ENCODE measurements at regions not wholly inside any gene's neighbourhood (a gene's known extent, or its start where the extent isn't known, plus 50 kb on each side); places are given as distances from the start of the nearest gene placed in this dataset.

- H3K27ac Mint-ChIP-seq, result no peak overlapping the region
- intact Hi-C loops (cut with micrococcal nuclease), result no loop called here
- H3K4me3 Mint-ChIP-seq, result no peak overlapping the region
- H3K9me3 Mint-ChIP-seq, result no peaks in the 10 kb centered on the region
- DNase-seq (no peak), ATAC-seq (ENCODE audit: low read depth) (no peak)
- no peak for TF ChIP-seq CTCF (IDR thresholded peaks at IDR 0.05)
- no peaks in the 10 kb centered on the region for H3K4me1 Mint-ChIP-seq
- ChIA-PET CTCF (no interaction called here), POLR2A (no interaction called here)
- peaks cover 2% of the 10 kb centered on the region for H3K27me3 Mint-ChIP-seq
- H3K36me3 Mint-ChIP-seq (ENCODE audit: low read depth), result no peaks in the 10 kb centered on the region
Observed at GRCh38 chr1:106722466-106722865, 334.0 kb upstream of the PRMT6 start.

GRCh38 chr1:106727171-106727570, 329.3 kb upstream of the PRMT6 start:
- no peak overlapping the region for H3K4me3 Mint-ChIP-seq
- no peaks in the 10 kb centered on the region for H3K9me3 Mint-ChIP-seq
- no peaks in the 10 kb centered on the region for H3K27me3 Mint-ChIP-seq
- no peaks in the 10 kb centered on the region for H3K36me3 Mint-ChIP-seq (ENCODE audit: low read depth)
- H3K4me1 Mint-ChIP-seq, result no peaks in the 10 kb centered on the region
- CTCF ChIA-PET, result no interaction called here
- intact Hi-C loops (cut with micrococcal nuclease), result no loop called here
- no peak for TF ChIP-seq CTCF (IDR thresholded peaks at IDR 0.05)
- no peak overlapping the region for H3K27ac Mint-ChIP-seq
- ATAC-seq (ENCODE audit: low read depth), result no peak
- DNase-seq, result no peak
- POLR2A ChIA-PET, result no interaction called here

GRCh38 chr1:106746448-106747085, 309.9 kb upstream of the PRMT6 start:
- TF ChIP-seq CTCF (IDR thresholded peaks at IDR 0.05), result no peak
- H3K27ac Mint-ChIP-seq, result no peak overlapping the region
- peaks cover 4% of the 10 kb centered on the region for H3K4me1 Mint-ChIP-seq
- no peaks in the 10 kb centered on the region for H3K36me3 Mint-ChIP-seq (ENCODE audit: low read depth)
- POLR2A ChIA-PET, result no interaction called here
- DNase-seq (no peak), ATAC-seq (ENCODE audit: low read depth) (no peak)
- CTCF ChIA-PET, result no interaction called here
- H3K9me3 Mint-ChIP-seq, result no peaks in the 10 kb centered on the region
- no peak overlapping the region for H3K4me3 Mint-ChIP-seq
- no peaks in the 10 kb centered on the region for H3K27me3 Mint-ChIP-seq
- intact Hi-C loops (cut with micrococcal nuclease), result no loop called here

- peaks cover 4% of the 10 kb centered on the region for H3K4me1 Mint-ChIP-seq
- no peak overlapping the region for H3K27ac Mint-ChIP-seq
- no peaks in the 10 kb centered on the region for H3K27me3 Mint-ChIP-seq
- POLR2A ChIA-PET, result no interaction called here
- intact Hi-C loops (cut with micrococcal nuclease), result no loop called here
- ATAC-seq (ENCODE audit: low read depth), result no peak
- no peak overlapping the region for H3K4me3 Mint-ChIP-seq
- no peaks in the 10 kb centered on the region for H3K36me3 Mint-ChIP-seq (ENCODE audit: low read depth)
- CTCF ChIA-PET, result no interaction called here
- no peaks in the 10 kb centered on the region for H3K9me3 Mint-ChIP-seq
- TF ChIP-seq CTCF (IDR thresholded peaks at IDR 0.05), result no peak
- DNase-seq, result no peak
Observed at GRCh38 chr1:106747232-106747631, 309.2 kb upstream of the PRMT6 start.

GRCh38 chr1:106747791-106748190, 308.7 kb upstream of the PRMT6 start:
- no peak for DNase-seq
- Mint-ChIP-seq H3K4me3 (no peak overlapping the region), H3K27ac (no peak overlapping the region), H3K9me3 (no peaks in the 10 kb centered on the region), H3K27me3 (no peaks in the 10 kb centered on the region), H3K36me3 (ENCODE audit: low read depth) (no peaks in the 10 kb centered on the region), H3K4me1 (peaks cover 4% of the 10 kb centered on the region)
- no peak for TF ChIP-seq CTCF (IDR thresholded peaks at IDR 0.05)
- ATAC-seq (ENCODE audit: low read depth), result no peak
- ChIA-PET CTCF (no interaction called here), POLR2A (no interaction called here)
- intact Hi-C loops (cut with micrococcal nuclease), result no loop called here

Data from activated B cell treated with CpG ODN at 0.5 μM for 24 hours (primary cell).